H1 (cell line): ENCODE measurements at regions not wholly inside any gene's neighbourhood (a gene's known extent, or its start where the extent isn't known, plus 50 kb on each side); places are given as distances from the start of the nearest gene placed in this dataset.

Source experiments
- CTCF ChIA-PET: fragments of 300-600 bp; sonication (Branson Sonifier 250); formaldehyde crosslinking; loops from one replicate; lab custom pipeline; 2021; ENCODE audit not compliant: partially characterized antibody; lab: Charles Lee
- POLR2A ChIA-PET: fragments of 300-600 bp; sonication (Branson Sonifier 250); formaldehyde crosslinking; loops from one replicate; lab custom pipeline; 2021; ENCODE audit warnings: inconsistent platforms; ENCODE audit not compliant: partially characterized antibody; lab: Charles Lee
- DNase-seq, 2 experiments: peaks; one replicate each; pipeline versions ENCODE4 v3.0.0 to v3.0.0-alpha.2; 2010 to 2022; ENCODE audit warnings: low spot score in 2 of 2, low read depth in 1 of 2, mixed read lengths in 1 of 2
- FAIRE-seq: peaks from 2 replicates; lab custom pipeline; 2011; peaks lifted over from hg19 to GRCh38; lab: Jason Lieb, UNC
- H2AFZ ChIP-seq: 2 replicates; pipeline ENCODE4 v1.8.1; 2012; ENCODE audit warnings: low read length, inconsistent platforms
- H2AK5ac ChIP-seq: 2 replicates; pipeline ENCODE4 v1.6.1; 2013; ENCODE audit warnings: low read depth, low read length
- H2BK120ac ChIP-seq: replicated peaks from 2 replicates; pipeline ENCODE3; 2013; ENCODE audit warnings: low read depth, low read length, inconsistent platforms
- H2BK12ac ChIP-seq: 2 replicates; pipeline ENCODE4 v1.6.1; 2013; ENCODE audit warnings: low read depth, low read length
- H2BK15ac ChIP-seq: 2 replicates; pipeline ENCODE4 v1.6.1; 2013; ENCODE audit warnings: low read length
- H2BK20ac ChIP-seq: 2 replicates; pipeline ENCODE4 v1.6.1; 2013; ENCODE audit warnings: low read length
- H2BK5ac ChIP-seq: 2 replicates; pipeline ENCODE4 v1.6.1; 2013; ENCODE audit warnings: low read depth, low read length
- H3K14ac ChIP-seq: 2 replicates; pipeline ENCODE4 v1.6.1; 2013; ENCODE audit warnings: inconsistent platforms; ENCODE audit not compliant: insufficient read length
- H3K18ac ChIP-seq: 2 replicates; pipeline ENCODE4 v1.6.1; 2013; ENCODE audit warnings: low read length; ENCODE audit errors: extremely low read depth
- H3K23ac ChIP-seq: 2 replicates; pipeline ENCODE4 v1.6.1; 2013; ENCODE audit warnings: inconsistent platforms; ENCODE audit not compliant: insufficient read length
- H3K23me2 ChIP-seq: 2 replicates; pipeline ENCODE4 v1.6.1; 2013; ENCODE audit warnings: low read depth, low read length
- H3K27ac ChIP-seq: 2 replicates; pipeline ENCODE4 v1.6.1; 2011; ENCODE audit warnings: low read depth, low read length, inconsistent platforms
- H3K27me3 ChIP-seq, 4 experiments: replicated peaks in 1 of 4; 1 replicate in 1 of 4; 2 replicates in 3 of 4; pipeline versions ENCODE4 v1.6.1 to v1.8.1; 2011 to 2013; ENCODE audit warnings: low read length in 3 of 4, mild to moderate bottlenecking in 3 of 4, inconsistent platforms in 2 of 4, mixed read lengths in 2 of 4, moderate library complexity in 1 of 4; ENCODE audit not compliant: control insufficient read depth in 3 of 4, insufficient read depth in 3 of 4; ENCODE audit errors: extremely low read depth in 1 of 4
- H3K36me3 ChIP-seq, 4 experiments: 2 replicates each; pipeline versions ENCODE4 v1.6.1 to v1.8.1; 2011 to 2013; ENCODE audit warnings: mild to moderate bottlenecking in 4 of 4, low read length in 3 of 4, moderate library complexity in 2 of 4, control low read depth in 1 of 4, inconsistent platforms in 1 of 4; ENCODE audit not compliant: insufficient read depth in 4 of 4, control insufficient read depth in 2 of 4
- H3K4ac ChIP-seq: replicated peaks from 2 replicates; pipeline ENCODE3; 2013; ENCODE audit warnings: low read length, low read depth, mixed read lengths, inconsistent platforms; ENCODE audit not compliant: insufficient read length
- H3K4me1 ChIP-seq, 4 experiments: replicated peaks in 1 of 4; 1 replicate in 1 of 4; 2 replicates in 3 of 4; pipeline versions ENCODE4 v1.6.1 to v1.8.1; 2011 to 2013; ENCODE audit warnings: low read length in 3 of 4, inconsistent platforms in 2 of 4, mixed read lengths in 1 of 4; ENCODE audit not compliant: insufficient read depth in 4 of 4, control insufficient read depth in 3 of 4
- H3K4me2 ChIP-seq, 2 experiments: 2 replicates each; pipeline versions ENCODE4 v1.6.1 to v1.8.1; 2011 to 2013; ENCODE audit warnings: low read depth in 2 of 2, low read length in 2 of 2, control low read depth in 1 of 2, inconsistent platforms in 1 of 2, mild to moderate bottlenecking in 1 of 2; ENCODE audit not compliant: insufficient read depth in 1 of 2
- H3K4me3 ChIP-seq, 4 experiments: fragments of 200-600, 300-600 bp in 1 of 4; sonication (generic), shearing (Covaris generic), sonication (Bioruptor Twin) in 1 of 4; 2 replicates each; pipeline versions ENCODE4 v1.5.1 to v1.8.1; 2011 to 2016; ENCODE audit warnings: low read length in 4 of 4, low read depth in 3 of 4, control low read depth in 2 of 4, inconsistent platforms in 2 of 4, mild to moderate bottlenecking in 2 of 4, mixed read lengths in 1 of 4, moderate library complexity in 1 of 4; ENCODE audit not compliant: insufficient read depth in 2 of 4; ENCODE audit errors: extremely low read depth in 1 of 4
- H3K56ac ChIP-seq: replicated peaks from 2 replicates; pipeline ENCODE3; 2013; ENCODE audit warnings: low read depth, mild to moderate bottlenecking, mixed read lengths, low read length, inconsistent platforms; ENCODE audit not compliant: insufficient read length
- H3K79me1 ChIP-seq: 2 replicates; pipeline ENCODE4 v1.6.1; 2013; ENCODE audit warnings: low read depth, low read length, control low read depth
- H3K79me2 ChIP-seq, 2 experiments: 2 replicates each; pipeline versions ENCODE4 v1.6.1 to v1.8.1; 2012 to 2013; ENCODE audit warnings: low read length in 2 of 2, mild to moderate bottlenecking in 2 of 2, inconsistent platforms in 1 of 2; ENCODE audit not compliant: insufficient read depth in 2 of 2, control insufficient read depth in 1 of 2
- H3K9ac ChIP-seq, 4 experiments: replicated peaks in 1 of 4; 1 replicate in 1 of 4; 2 replicates in 3 of 4; pipeline versions ENCODE4 v1.6.1 to v1.8.1; 2011 to 2013; ENCODE audit warnings: low read depth in 3 of 4, low read length in 3 of 4, control low read depth in 2 of 4, mild to moderate bottlenecking in 2 of 4, moderate library complexity in 2 of 4, inconsistent platforms in 1 of 4; ENCODE audit errors: extremely low read depth in 1 of 4
- H3K9me3 ChIP-seq, 2 experiments: 2 replicates each; pipeline versions ENCODE4 v1.6.1 to v1.8.1; 2012 to 2013; ENCODE audit warnings: mild to moderate bottlenecking in 2 of 2, moderate library complexity in 2 of 2, control low read depth in 1 of 2, inconsistent platforms in 1 of 2, low read depth in 1 of 2, low read length in 1 of 2, mixed read lengths in 1 of 2; ENCODE audit not compliant: insufficient read depth in 2 of 2
- H4K20me1 ChIP-seq, 2 experiments: replicated peaks in 1 of 2; 2 replicates each; pipeline versions ENCODE3 to v1.8.1; 2011 to 2013; ENCODE audit warnings: inconsistent platforms in 2 of 2, low read length in 2 of 2, mild to moderate bottlenecking in 1 of 2; ENCODE audit not compliant: insufficient read depth in 2 of 2, control insufficient read depth in 1 of 2
- H4K5ac ChIP-seq: 2 replicates; pipeline ENCODE4 v1.6.1; 2013; ENCODE audit warnings: low read length, low read depth, mixed read lengths, inconsistent platforms; ENCODE audit not compliant: insufficient read length
- H4K8ac ChIP-seq: 2 replicates; pipeline ENCODE4 v1.8.0; 2013; ENCODE audit warnings: mild to moderate bottlenecking, moderate library complexity, low read length, inconsistent platforms; ENCODE audit not compliant: insufficient read depth; ENCODE audit errors: extremely low read depth
- H4K91ac ChIP-seq: replicated peaks from 2 replicates; pipeline ENCODE3; 2013; ENCODE audit warnings: low read length, mixed read lengths, inconsistent platforms; ENCODE audit not compliant: insufficient read length
- ASH2L ChIP-seq: fragments of 200-600, 300-600 bp; sonication (generic); IDR thresholded peaks from one replicate; pipeline ENCODE4 v1.7.1; 2017; ENCODE audit warnings: low read length
- CEBPB ChIP-seq: IDR thresholded peaks from 2 replicates; pipeline ENCODE4 v1.6.1; 2012; ENCODE audit warnings: low read depth, low read length
- CREB1 ChIP-seq: IDR thresholded peaks from 2 replicates; pipeline ENCODE4 v1.6.1; 2012; ENCODE audit warnings: inconsistent platforms
- EZH2 ChIP-seq: fragments of 200-600 bp; sonication (generic); IDR thresholded peaks from 2 replicates; pipeline ENCODE4 v1.7.1; 2012; ENCODE audit warnings: low read depth, mild to moderate bottlenecking, moderate library complexity, low read length, inconsistent platforms; ENCODE audit not compliant: severe bottlenecking
- GABPA ChIP-seq: IDR thresholded peaks from 2 replicates; pipeline ENCODE4 v1.6.1; 2011; ENCODE audit warnings: mild to moderate bottlenecking, low read length, moderate library complexity, borderline replicate concordance; ENCODE audit not compliant: insufficient read depth
- KDM4A ChIP-seq: IDR thresholded peaks from one replicate; pipeline ENCODE4 v1.7.1; 2012; ENCODE audit warnings: low read depth, mild to moderate bottlenecking, moderate library complexity, low read length, inconsistent platforms; ENCODE audit not compliant: severe bottlenecking
- KDM5A ChIP-seq: fragments of 200-600 bp; IDR thresholded peaks from 2 replicates; pipeline ENCODE4 v1.7.1; 2012; ENCODE audit warnings: mild to moderate bottlenecking, low read length, inconsistent platforms, mixed read lengths
- RAD21 ChIP-seq, 2 experiments: IDR thresholded peaks in 1 of 2; conservative IDR thresholded peaks in 1 of 2; 2 replicates each; pipeline ENCODE4 v1.6.1; 2011; ENCODE audit warnings: low read depth in 2 of 2, low read length in 2 of 2, improper control_type of control experiment in 1 of 2, inconsistent platforms in 1 of 2, mild to moderate bottlenecking in 1 of 2, moderate library complexity in 1 of 2
- TBP ChIP-seq: IDR thresholded peaks from 2 replicates; pipeline ENCODE4 v1.6.1; 2011; ENCODE audit warnings: low read depth, low read length, improper control_type of control experiment
- YY1 ChIP-seq: IDR thresholded peaks from 2 replicates; pipeline ENCODE4 v1.6.1; 2011; ENCODE audit warnings: low read depth, mild to moderate bottlenecking, low read length
- WGBS, 2 experiments: shearing (Covaris generic) in 1 of 2; methylation state at CpG; one replicate each; pipeline versions ENCODE4 v1.1.6 to v1.1.7; 2013 to 2015; ENCODE audit warnings: low lambda C conversion rate in 2 of 2, mixed read lengths in 2 of 2, inconsistent platforms in 1 of 2, low coverage in 1 of 2, missing lambda C conversion rate in 1 of 2; ENCODE audit not compliant: insufficient replicate concordance in 2 of 2, insufficient coverage in 1 of 2, insufficient read length in 1 of 2; ENCODE audit errors: extremely low coverage in 1 of 2, missing lambda C conversion rate in 1 of 2; 5-methylcytosine and 5-hydroxymethylcytosine counted together
- TF ChIP-seq, protein P1 (sequence below): IDR thresholded peaks from 2 replicates; pipeline ENCODE4 v1.6.1; 2012; ENCODE audit warnings: inconsistent platforms

GRCh38 chr5:1644810-1645571 is 121.2 kb upstream of the LPCAT1 start:
- Histone ChIP-seq H3K36me3 (no peaks in the 10 kb centered on the region), H4K5ac (no peak overlapping the region), H3K9me3 (no peaks in the 10 kb centered on the region), H3K18ac (no peak overlapping the region), H2AK5ac (no peak overlapping the region), H2BK5ac (no peak overlapping the region), H3K27me3 (peaks cover 0 to 17% (median 11%) of the 10 kb centered on the region in 4 experiments; a peak in 6 of 7 replicates), H3K79me2 (no peaks in the 10 kb centered on the region), H4K91ac (no peak overlapping the region), H3K23ac (no peak overlapping the region), H3K27ac (no peak overlapping the region), H4K8ac (peak overlapping the region; percentile 22; the same call in 1 of the 2 replicates), H4K20me1 (no peaks in the 10 kb centered on the region), H3K4me3 (peak overlapping the region in 3 of 4 experiments; percentile 34 to 56 (median 51); a peak in 5 of 8 replicates), H3K4ac (no peak overlapping the region), H3K23me2 (no peaks in the 10 kb centered on the region), H2AFZ (peak overlapping the region; percentile 19; the same call in 1 of the 2 replicates), H3K4me1 (peaks cover 2 to 27% (median 8%) of the 10 kb centered on the region in 4 experiments), H3K14ac (no peak overlapping the region), H3K56ac (no peak overlapping the region), H2BK12ac (no peak overlapping the region), H3K79me1 (no peaks in the 10 kb centered on the region), H2BK120ac (no peak overlapping the region), H2BK20ac (no peak overlapping the region), H3K4me2 (peak overlapping the region; percentile 0 to 63; a peak in 3 of 4 replicates), H2BK15ac (no peak overlapping the region), H3K9ac (no peak overlapping the region)
- peak; percentile 84 to 95 for DNase-seq
- 10% methylated on average over 47 of the region's 52 CpGs; no CpG with 5 or more reads in 1 of the 2 experiments for WGBS, 2 experiments
- CTCF ChIA-PET = interaction anchor here (0.5 to 4.0 kb wide), 44 partner anchors 10 to 725 kb away, joined by 3 to 41 read pairs (median 4); partner anchors contain the start of genes CLPTM1L and LPCAT1
- FAIRE-seq = no peak
- POLR2A ChIA-PET = interaction anchor here (0.5 to 1.3 kb wide), 5 partner anchors 11 to 130 kb away, joined by 3 to 4 read pairs (median 3); no protein-coding TSS in a partner anchor
- TF ChIP-seq EZH2 (peak; percentile 46), YY1 (0 out of 2 replicates have a peak, but pooled peaks have one; percentile 20), KDM4A (peak; percentile 35), CEBPB (no peak), GABPA (peak; percentile 66; the same call in 1 of the 2 replicates), CREB1 (peak; percentile 57), ASH2L (no peak), KDM5A (0 out of 2 replicates have a peak, but pooled peaks have one; percentile 25), TBP (peak; percentile 27; the same call in 1 of the 2 replicates), RAD21 (IDR thresholded peaks at IDR 0.05 in 1 of 2, conservative IDR thresholded peaks at IDR 0.05 in 1 of 2; ENCODE audit: low read depth in 2 of 2, low read length in 2 of 2) (peak; percentile 83 to 84)
- TF ChIP-seq, protein P1, sequence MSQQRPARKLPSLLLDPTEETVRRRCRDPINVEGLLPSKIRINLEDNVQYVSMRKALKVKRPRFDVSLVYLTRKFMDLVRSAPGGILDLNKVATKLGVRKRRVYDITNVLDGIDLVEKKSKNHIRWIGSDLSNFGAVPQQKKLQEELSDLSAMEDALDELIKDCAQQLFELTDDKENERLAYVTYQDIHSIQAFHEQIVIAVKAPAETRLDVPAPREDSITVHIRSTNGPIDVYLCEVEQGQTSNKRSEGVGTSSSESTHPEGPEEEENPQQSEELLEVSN = peak; percentile 39; the same call in 1 of the 2 replicates
